ENCODE measurements at regions not wholly inside any gene's neighbourhood (a gene's known extent, or its start where the extent isn't known, plus 50 kb on each side); places are given as distances from the start of the nearest gene placed in this dataset.

DNA sequence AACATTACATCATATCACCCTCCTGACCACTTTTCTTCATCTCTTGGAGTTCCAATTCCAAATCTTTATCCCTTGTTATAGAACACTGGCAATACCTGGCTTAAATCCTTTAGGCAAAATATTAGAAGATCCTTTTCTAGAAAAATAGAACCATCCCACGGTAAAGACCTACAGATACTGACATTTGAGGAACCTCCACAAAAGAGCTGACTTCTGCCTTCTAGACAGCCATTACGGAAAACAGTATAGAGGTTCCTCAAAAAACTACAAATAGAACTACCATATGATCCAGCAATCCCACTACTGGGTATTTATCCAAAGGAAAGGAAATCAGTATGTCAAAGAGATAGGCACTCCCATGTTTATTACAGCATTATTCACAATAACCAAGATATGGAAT, 241.7 kb upstream of the AMIGO2 start:
- no peak overlapping the region for H3K4me3 ChIP-seq (replicated peaks; ENCODE audit: low read depth, low read length)
- no peak for DNase-seq (ENCODE audit: low read depth)
- TF ChIP-seq, protein P1, sequence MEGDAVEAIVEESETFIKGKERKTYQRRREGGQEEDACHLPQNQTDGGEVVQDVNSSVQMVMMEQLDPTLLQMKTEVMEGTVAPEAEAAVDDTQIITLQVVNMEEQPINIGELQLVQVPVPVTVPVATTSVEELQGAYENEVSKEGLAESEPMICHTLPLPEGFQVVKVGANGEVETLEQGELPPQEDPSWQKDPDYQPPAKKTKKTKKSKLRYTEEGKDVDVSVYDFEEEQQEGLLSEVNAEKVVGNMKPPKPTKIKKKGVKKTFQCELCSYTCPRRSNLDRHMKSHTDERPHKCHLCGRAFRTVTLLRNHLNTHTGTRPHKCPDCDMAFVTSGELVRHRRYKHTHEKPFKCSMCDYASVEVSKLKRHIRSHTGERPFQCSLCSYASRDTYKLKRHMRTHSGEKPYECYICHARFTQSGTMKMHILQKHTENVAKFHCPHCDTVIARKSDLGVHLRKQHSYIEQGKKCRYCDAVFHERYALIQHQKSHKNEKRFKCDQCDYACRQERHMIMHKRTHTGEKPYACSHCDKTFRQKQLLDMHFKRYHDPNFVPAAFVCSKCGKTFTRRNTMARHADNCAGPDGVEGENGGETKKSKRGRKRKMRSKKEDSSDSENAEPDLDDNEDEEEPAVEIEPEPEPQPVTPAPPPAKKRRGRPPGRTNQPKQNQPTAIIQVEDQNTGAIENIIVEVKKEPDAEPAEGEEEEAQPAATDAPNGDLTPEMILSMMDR (IDR thresholded peaks at IDR 0.05; ENCODE audit: low read length, missing control alignments) = no peak

DNA sequence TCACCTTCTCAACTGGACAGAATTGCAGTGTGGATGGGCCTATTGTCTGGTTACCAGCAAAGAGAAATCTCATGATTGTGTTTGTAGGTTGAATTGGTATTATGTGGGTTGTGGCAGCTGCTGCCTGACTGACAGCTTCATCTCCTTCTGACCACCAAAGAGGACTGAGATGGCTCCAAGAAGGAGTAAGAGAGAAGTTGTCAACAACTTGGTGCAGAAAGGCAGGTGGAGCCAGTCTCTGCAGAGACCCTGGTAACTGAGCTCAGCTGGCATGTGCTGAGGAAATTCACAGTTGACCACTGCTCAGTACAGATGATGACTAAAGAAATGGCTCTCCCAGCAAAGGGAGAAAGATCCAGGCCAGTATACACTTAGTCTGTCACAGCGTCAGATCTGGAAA, 240.0 kb upstream of the AMIGO2 start:
- no peak for DNase-seq (ENCODE audit: low read depth)
- TF ChIP-seq, protein P1 (IDR thresholded peaks at IDR 0.05; ENCODE audit: low read length, missing control alignments) = no peak
- H3K4me3 ChIP-seq (replicated peaks; ENCODE audit: low read depth, low read length) = no peak overlapping the region

DNA sequence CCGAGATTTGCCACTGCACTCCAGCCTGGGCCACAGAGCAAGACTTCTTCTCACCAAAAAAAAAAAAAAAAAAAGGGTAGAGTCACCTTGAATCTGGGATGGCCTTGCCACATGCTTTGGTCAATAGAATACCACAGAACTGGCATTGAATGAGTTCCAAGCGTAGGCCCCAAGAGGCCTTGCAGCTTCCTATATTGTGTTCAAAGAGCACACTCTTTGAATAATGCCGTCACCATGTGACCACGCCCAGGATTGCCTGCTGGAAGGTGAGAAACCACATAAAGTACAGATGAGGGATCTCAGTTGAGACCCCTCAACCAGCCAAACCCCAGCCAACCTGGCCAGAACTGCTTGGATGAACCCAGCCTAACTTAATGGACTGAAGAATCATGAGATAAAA, 239.2 kb upstream of the AMIGO2 start:
- no peak for DNase-seq (ENCODE audit: low read depth)
- no peak overlapping the region for H3K4me3 ChIP-seq (replicated peaks; ENCODE audit: low read depth, low read length)

DNA sequence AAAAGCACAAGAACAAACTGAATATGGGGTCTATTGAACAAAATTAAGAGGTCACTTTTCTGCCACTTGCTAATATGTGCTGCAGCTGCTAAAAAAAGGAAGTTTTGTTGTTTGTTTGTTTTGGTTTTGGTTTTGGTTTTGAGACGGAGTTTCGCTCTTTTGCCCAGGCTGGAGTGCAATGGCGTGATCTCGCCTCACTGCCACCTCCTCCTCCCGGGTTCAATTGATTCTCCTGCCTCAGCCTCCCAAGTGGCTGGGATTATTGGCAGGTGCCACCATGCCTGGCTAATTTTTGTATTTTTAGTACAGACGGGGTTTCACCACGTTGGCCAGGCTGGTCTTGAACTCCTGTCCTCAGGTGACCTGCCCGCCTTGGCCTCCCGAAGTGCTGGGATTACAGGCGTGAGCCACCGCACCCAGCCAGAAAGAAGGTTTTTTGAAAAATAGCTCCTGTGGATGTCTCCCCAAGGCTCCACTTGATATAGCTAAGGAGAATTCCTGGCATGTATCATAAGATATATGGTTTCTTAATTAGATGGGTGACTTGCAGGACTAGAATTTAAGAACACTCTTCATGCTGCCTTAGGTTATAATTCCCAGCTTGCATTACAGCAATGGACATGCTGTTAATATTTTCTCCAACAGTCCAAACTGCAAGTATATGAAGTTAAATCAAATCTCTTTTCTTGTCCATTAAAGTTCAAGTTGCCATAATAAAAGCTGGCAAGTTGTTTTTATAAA, 237.6 kb upstream of the AMIGO2 start:
- TF ChIP-seq, protein P1 (IDR thresholded peaks at IDR 0.05; ENCODE audit: low read length, missing control alignments) = no peak
- DNase-seq (ENCODE audit: low read depth) = no peak
- H3K4me3 ChIP-seq (replicated peaks; ENCODE audit: low read depth, low read length) = no peak overlapping the region

More for the DNA sequence above, 239.2 kb upstream of the AMIGO2 start:
- TF ChIP-seq, protein P1 (IDR thresholded peaks at IDR 0.05; ENCODE audit: low read length, missing control alignments) = no peak

DNA sequence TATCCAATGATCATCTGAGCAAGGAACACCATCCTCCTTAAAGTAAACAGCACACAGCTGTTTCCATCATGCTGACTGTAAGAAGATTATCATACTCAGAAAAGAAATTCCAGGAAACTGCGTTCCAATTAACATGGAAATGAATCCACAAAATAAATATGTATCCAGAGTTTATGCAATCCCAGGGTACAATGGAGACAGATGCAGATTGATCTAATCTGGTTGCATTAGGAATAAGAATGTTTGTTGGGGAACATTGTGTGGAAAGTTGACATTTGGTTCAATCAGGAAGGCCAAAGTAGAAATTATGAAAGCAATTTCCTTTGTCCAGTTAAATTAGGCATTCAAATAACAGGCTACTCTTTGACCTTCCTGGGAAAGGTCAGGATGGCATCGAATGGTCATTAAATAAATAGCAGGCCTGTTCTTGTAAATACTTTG, 236.9 kb upstream of the AMIGO2 start:
- no peak overlapping the region for H3K4me3 ChIP-seq (replicated peaks; ENCODE audit: low read depth, low read length)
- TF ChIP-seq, protein P1 (IDR thresholded peaks at IDR 0.05; ENCODE audit: low read length, missing control alignments) = no peak
- peak; percentile 64 for DNase-seq (ENCODE audit: low read depth)

DNA sequence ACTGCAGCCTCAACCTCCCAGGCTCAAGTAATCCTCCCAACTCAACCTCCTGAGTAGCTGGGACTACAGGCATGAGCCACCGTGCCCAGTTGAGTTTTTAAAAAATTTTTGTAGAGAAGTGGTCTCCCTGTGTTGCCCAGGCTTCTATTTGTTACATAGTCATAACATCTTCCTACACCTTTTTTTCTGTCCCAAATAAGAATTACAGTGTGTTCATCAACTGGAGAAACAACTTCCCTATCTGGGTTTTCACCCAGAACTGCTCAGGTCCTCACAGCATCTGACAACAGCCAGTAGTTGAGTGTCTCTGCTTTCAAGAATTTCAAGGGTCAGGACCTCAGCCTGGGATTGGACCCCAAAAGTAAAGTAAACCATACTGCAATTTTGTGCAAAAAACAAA, 235.2 kb upstream of the AMIGO2 start:
- no peak overlapping the region for H3K4me3 ChIP-seq (replicated peaks; ENCODE audit: low read depth, low read length)
- TF ChIP-seq, protein P1 (IDR thresholded peaks at IDR 0.05; ENCODE audit: low read length, missing control alignments) = no peak
- no peak for DNase-seq (ENCODE audit: low read depth)
